Body of pancreas (tissue), 4 donors: ENCODE measurements at regions not wholly inside any gene's neighbourhood (a gene's known extent, or its start where the extent isn't known, plus 50 kb on each side); places are given as distances from the start of the nearest gene placed in this dataset.

Experiments used
- ATAC-seq: fragments of 150-250 bp; one replicate; pipeline ENCODE4 v1.9.1; 2016
- DNase-seq, 4 donors: peaks; one replicate each; pipeline ENCODE4 v3.0.0-alpha.2; 2019
- H3K27ac ChIP-seq, 4 donors: fragments of 200-600 bp; sonication (generic); 1 replicate in 3 of 4; 2 replicates in 1 of 4; pipeline versions ENCODE4 v1.5.1 to v1.6.1; 2016 to 2019; ENCODE audit warnings: mild to moderate bottlenecking in 1 of 4, mixed read lengths in 1 of 4, moderate library complexity in 1 of 4
- H3K27me3 ChIP-seq, 2 donors: fragments of 200-600 bp; sonication (generic); one replicate each; pipeline ENCODE4 v1.6.0; 2016; ENCODE audit warnings: mild to moderate bottlenecking in 1 of 2
- H3K36me3 ChIP-seq, 2 donors: fragments of 200-600 bp; sonication (generic); replicated peaks in 1 of 2; 2 replicates each; pipeline ENCODE4 v1.5.1; 2016; ENCODE audit warnings: low read depth in 2 of 2; ENCODE audit not compliant: insufficient read depth in 1 of 2
- H3K4me1 ChIP-seq: fragments of 200-600 bp; sonication (generic); one replicate; pipeline ENCODE4 v1.6.0; 2016
- H3K4me3 ChIP-seq, 2 donors: fragments of 200-600 bp; sonication (generic); 1 replicate in 1 of 2; 2 replicates in 1 of 2; pipeline ENCODE4 v1.5.1; 2016 to 2019
- H3K9me3 ChIP-seq, 3 donors: fragments of 200-600 bp; sonication (generic); 1 replicate in 2 of 3; 2 replicates in 1 of 3; pipeline ENCODE4 v1.5.1; 2016
- POLR2A ChIP-seq, 3 donors: fragments of 450-650 bp; IDR thresholded peaks; one replicate each; pipeline ENCODE4 v1.6.1; 2016; ENCODE audit warnings: antibody characterized with exemption in 3 of 3, mild to moderate bottlenecking in 2 of 3
- WGBS, 2 donors: methylation state at CpG; one replicate each; pipeline ENCODE4 v1.1.5; 2017; 5-methylcytosine and 5-hydroxymethylcytosine counted together
- intact Hi-C: fragments of 100-400 bp; cut with DNase I; formaldehyde crosslinking; loops from one replicate; pipeline ENCODE4 v1.15.1; 2023
- TF ChIP-seq, protein P1 (sequence below), 7 experiments: fragments of 450-650 bp in 4 of 7; fragments of 200-600 bp in 3 of 7; sonication (generic) in 3 of 7; IDR thresholded peaks; one replicate each; pipeline ENCODE4 v1.5.1; 2016 to 2019; ENCODE audit warnings: antibody characterized with exemption in 7 of 7

DNA sequence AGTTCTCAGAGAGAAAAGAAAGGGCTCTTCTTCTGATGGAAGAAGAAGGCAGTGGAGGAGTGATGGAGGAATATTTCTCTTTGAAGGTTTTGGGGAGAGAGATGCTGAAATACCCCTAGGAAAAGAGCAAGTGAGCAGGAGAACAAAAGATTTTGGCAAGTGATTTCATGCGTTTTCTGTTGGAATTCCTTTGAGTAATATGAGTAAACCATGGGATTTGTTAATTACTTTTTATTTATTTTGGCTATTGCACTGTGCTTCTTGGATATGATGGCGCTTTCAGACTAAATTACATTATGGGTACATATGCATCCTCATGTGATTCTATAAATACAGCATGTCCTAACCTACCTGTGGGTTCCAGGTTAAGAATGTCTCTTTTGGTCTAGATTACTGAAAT, 210.1 kb upstream of the PTGFR start:
- H3K4me3 ChIP-seq, result no peak overlapping the region
- H3K9me3 ChIP-seq, result no peaks in the 10 kb centered on the region
- no peaks in the 10 kb centered on the region for H3K36me3 ChIP-seq
- H3K27me3 ChIP-seq, result no peaks in the 10 kb centered on the region
- intact Hi-C loops, result no loop called here
- 75 to 78% methylated on average over 2 of the region's 2 CpGs for WGBS, 2 donors
- no peak for TF ChIP-seq POLR2A (IDR thresholded peaks at IDR 0.05)
- TF ChIP-seq, protein P1, sequence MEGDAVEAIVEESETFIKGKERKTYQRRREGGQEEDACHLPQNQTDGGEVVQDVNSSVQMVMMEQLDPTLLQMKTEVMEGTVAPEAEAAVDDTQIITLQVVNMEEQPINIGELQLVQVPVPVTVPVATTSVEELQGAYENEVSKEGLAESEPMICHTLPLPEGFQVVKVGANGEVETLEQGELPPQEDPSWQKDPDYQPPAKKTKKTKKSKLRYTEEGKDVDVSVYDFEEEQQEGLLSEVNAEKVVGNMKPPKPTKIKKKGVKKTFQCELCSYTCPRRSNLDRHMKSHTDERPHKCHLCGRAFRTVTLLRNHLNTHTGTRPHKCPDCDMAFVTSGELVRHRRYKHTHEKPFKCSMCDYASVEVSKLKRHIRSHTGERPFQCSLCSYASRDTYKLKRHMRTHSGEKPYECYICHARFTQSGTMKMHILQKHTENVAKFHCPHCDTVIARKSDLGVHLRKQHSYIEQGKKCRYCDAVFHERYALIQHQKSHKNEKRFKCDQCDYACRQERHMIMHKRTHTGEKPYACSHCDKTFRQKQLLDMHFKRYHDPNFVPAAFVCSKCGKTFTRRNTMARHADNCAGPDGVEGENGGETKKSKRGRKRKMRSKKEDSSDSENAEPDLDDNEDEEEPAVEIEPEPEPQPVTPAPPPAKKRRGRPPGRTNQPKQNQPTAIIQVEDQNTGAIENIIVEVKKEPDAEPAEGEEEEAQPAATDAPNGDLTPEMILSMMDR (IDR thresholded peaks at IDR 0.05), result no peak
- DNase-seq, result no peak
- H3K27ac ChIP-seq, result no peak overlapping the region
- peaks cover 9% of the 10 kb centered on the region for H3K4me1 ChIP-seq
- no peak for ATAC-seq

DNA sequence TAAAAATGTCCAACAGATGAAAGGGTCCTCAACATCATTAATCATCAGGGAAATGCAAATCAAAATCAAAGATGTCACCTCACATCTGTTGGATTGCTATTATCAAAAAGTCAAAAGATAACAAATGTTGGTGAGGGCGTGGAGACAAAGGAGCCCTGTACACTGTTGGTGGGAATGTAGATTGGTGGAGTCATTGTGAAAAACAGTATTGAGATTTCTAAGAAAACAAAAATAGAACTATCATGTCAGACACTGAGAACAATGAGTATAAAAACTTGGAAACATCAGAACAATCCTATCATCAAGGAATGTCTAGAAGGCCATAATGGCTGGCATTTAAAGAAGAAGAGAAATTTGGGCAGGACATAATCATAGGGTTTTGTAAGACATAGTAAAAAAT, 209.2 kb upstream of the PTGFR start:
- Histone ChIP-seq H3K9me3 (no peaks in the 10 kb centered on the region), H3K4me3 (no peak overlapping the region), H3K4me1 (peaks cover 9% of the 10 kb centered on the region), H3K36me3 (no peaks in the 10 kb centered on the region), H3K27ac (no peak overlapping the region), H3K27me3 (no peaks in the 10 kb centered on the region)
- no peak for ATAC-seq
- no peak for TF ChIP-seq POLR2A (IDR thresholded peaks at IDR 0.05)
- TF ChIP-seq, protein P1 (IDR thresholded peaks at IDR 0.05), result no peak
- intact Hi-C loops, result no loop called here
- WGBS, 2 donors, result 77 to 82% methylated on average over 1 of the region's 1 CpG
- DNase-seq, result no peak

DNA sequence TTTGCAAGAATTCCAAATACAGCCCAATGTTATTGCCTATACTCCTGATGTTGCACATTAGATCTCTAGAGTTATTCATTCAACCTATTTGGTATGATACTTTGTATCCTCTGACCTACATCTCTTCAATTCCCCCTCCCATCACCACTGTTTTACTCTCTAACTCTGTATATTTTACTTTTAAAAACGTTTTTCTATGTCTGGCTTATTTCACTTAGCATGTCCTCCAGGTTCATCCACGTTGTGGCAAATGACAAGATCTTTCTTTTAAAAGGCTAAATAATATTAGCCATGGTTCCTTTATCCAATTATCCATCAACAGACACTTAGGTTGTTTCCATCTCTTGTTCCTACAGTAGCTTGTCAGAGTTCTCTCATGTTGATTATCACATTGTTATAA, 207.1 kb upstream of the PTGFR start:
- Histone ChIP-seq H3K9me3 (no peaks in the 10 kb centered on the region), H3K27ac (no peak overlapping the region), H3K4me1 (peaks cover 9% of the 10 kb centered on the region), H3K36me3 (no peaks in the 10 kb centered on the region), H3K27me3 (no peaks in the 10 kb centered on the region), H3K4me3 (no peak overlapping the region)
- intact Hi-C loops, result no loop called here
- DNase-seq, result no peak
- ATAC-seq, result no peak
- no peak for TF ChIP-seq POLR2A (IDR thresholded peaks at IDR 0.05)
- WGBS, 2 donors, result 20 to 36% methylated on average over 2 of the region's 2 CpGs

DNA sequence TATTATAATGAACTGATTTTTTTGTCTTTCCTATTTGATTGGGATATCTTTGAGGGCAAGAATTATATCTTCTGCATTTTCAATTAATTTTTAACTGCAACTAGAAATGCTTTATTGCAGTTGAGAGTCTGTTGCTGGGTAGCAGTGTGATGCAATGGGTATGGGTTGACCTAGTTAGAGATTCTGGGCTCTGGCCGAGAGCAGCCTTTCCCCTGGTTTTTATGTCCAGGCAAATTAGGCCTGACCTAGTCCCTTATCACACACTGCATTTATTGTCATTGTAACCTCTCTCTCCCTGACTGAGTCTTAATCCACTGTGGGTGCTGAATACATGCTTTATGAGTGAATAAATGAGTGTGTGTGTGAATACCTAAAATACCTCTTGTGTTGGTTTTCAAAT, 206.4 kb upstream of the PTGFR start:
- ATAC-seq, result peak; percentile 63
- H3K36me3 ChIP-seq, result no peaks in the 10 kb centered on the region
- DNase-seq, result peak in 3 of 4 donors; percentile 26 to 42 (median 29)
- H3K4me3 ChIP-seq, result no peak overlapping the region
- intact Hi-C loops, result no loop called here
- peaks cover 9% of the 10 kb centered on the region for H3K4me1 ChIP-seq
- no peaks in the 10 kb centered on the region for H3K9me3 ChIP-seq
- no peak for TF ChIP-seq POLR2A (IDR thresholded peaks at IDR 0.05)
- TF ChIP-seq, protein P1 (IDR thresholded peaks at IDR 0.05), result no peak
- H3K27me3 ChIP-seq, result no peaks in the 10 kb centered on the region
- 50 to 67% methylated on average over 1 of the region's 1 CpG for WGBS, 2 donors
- peak overlapping the region in 1 of 4 donors; percentile 30 for H3K27ac ChIP-seq

DNA sequence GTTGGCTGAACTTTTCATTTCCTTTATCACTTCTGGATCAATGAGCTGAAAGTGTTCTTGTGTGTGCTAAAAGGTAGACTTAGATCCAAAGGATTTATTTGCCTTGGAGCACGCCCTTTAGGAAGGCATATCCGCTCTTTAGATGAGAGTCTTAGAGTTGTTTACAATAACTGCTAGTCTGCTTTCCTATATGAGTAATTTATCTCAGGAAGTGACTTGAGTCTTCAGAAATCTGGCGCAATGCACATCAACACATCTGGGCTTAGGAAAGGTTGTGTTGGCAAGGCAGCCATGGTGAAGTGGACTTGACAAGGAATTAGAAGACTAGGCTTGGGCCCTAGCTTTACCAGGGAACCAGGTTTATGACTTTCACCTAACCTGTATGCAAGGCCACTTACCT, 204.1 kb upstream of the PTGFR start:
- Histone ChIP-seq H3K4me1 (peaks cover 9% of the 10 kb centered on the region), H3K9me3 (no peaks in the 10 kb centered on the region), H3K27ac (no peak overlapping the region), H3K4me3 (no peak overlapping the region), H3K36me3 (no peaks in the 10 kb centered on the region), H3K27me3 (no peaks in the 10 kb centered on the region)
- WGBS, 2 donors, result 87 to 92% methylated on average over 3 of the region's 3 CpGs
- TF ChIP-seq POLR2A (IDR thresholded peaks at IDR 0.05), result no peak
- TF ChIP-seq, protein P1 (IDR thresholded peaks at IDR 0.05), result no peak
- intact Hi-C loops, result no loop called here
- no peak for DNase-seq
- no peak for ATAC-seq
